H1 (cell line): ENCODE measurements at regions not wholly inside any gene's neighbourhood (a gene's known extent, or its start where the extent isn't known, plus 50 kb on each side); places are given as distances from the start of the nearest gene placed in this dataset.

Experiments
- CTCF ChIA-PET: fragments of 300-600 bp; sonication (Branson Sonifier 250); formaldehyde crosslinking; loops from one replicate; lab custom pipeline; 2021; ENCODE audit not compliant: partially characterized antibody; lab: Charles Lee
- POLR2A ChIA-PET: fragments of 300-600 bp; sonication (Branson Sonifier 250); formaldehyde crosslinking; loops from one replicate; lab custom pipeline; 2021; ENCODE audit warnings: inconsistent platforms; ENCODE audit not compliant: partially characterized antibody; lab: Charles Lee
- DNase-seq, 2 experiments: peaks; one replicate each; pipeline versions ENCODE4 v3.0.0 to v3.0.0-alpha.2; 2010 to 2022; ENCODE audit warnings: low spot score in 2 of 2, low read depth in 1 of 2, mixed read lengths in 1 of 2
- FAIRE-seq: peaks from 2 replicates; lab custom pipeline; 2011; peaks lifted over from hg19 to GRCh38; lab: Jason Lieb, UNC
- H2AFZ ChIP-seq: 2 replicates; pipeline ENCODE4 v1.8.1; 2012; ENCODE audit warnings: low read length, inconsistent platforms
- H2AK5ac ChIP-seq: 2 replicates; pipeline ENCODE4 v1.6.1; 2013; ENCODE audit warnings: low read depth, low read length
- H2BK120ac ChIP-seq: replicated peaks from 2 replicates; pipeline ENCODE3; 2013; ENCODE audit warnings: low read depth, low read length, inconsistent platforms
- H2BK12ac ChIP-seq: 2 replicates; pipeline ENCODE4 v1.6.1; 2013; ENCODE audit warnings: low read depth, low read length
- H2BK15ac ChIP-seq: 2 replicates; pipeline ENCODE4 v1.6.1; 2013; ENCODE audit warnings: low read length
- H2BK20ac ChIP-seq: 2 replicates; pipeline ENCODE4 v1.6.1; 2013; ENCODE audit warnings: low read length
- H2BK5ac ChIP-seq: 2 replicates; pipeline ENCODE4 v1.6.1; 2013; ENCODE audit warnings: low read depth, low read length
- H3K14ac ChIP-seq: 2 replicates; pipeline ENCODE4 v1.6.1; 2013; ENCODE audit warnings: inconsistent platforms; ENCODE audit not compliant: insufficient read length
- H3K18ac ChIP-seq: 2 replicates; pipeline ENCODE4 v1.6.1; 2013; ENCODE audit warnings: low read length; ENCODE audit errors: extremely low read depth
- H3K23ac ChIP-seq: 2 replicates; pipeline ENCODE4 v1.6.1; 2013; ENCODE audit warnings: inconsistent platforms; ENCODE audit not compliant: insufficient read length
- H3K23me2 ChIP-seq: 2 replicates; pipeline ENCODE4 v1.6.1; 2013; ENCODE audit warnings: low read depth, low read length
- H3K27ac ChIP-seq: 2 replicates; pipeline ENCODE4 v1.6.1; 2011; ENCODE audit warnings: low read depth, low read length, inconsistent platforms
- H3K27me3 ChIP-seq, 4 experiments: replicated peaks in 1 of 4; 1 replicate in 1 of 4; 2 replicates in 3 of 4; pipeline versions ENCODE4 v1.6.1 to v1.8.1; 2011 to 2013; ENCODE audit warnings: low read length in 3 of 4, mild to moderate bottlenecking in 3 of 4, inconsistent platforms in 2 of 4, mixed read lengths in 2 of 4, moderate library complexity in 1 of 4; ENCODE audit not compliant: control insufficient read depth in 3 of 4, insufficient read depth in 3 of 4; ENCODE audit errors: extremely low read depth in 1 of 4
- H3K36me3 ChIP-seq, 4 experiments: 2 replicates each; pipeline versions ENCODE4 v1.6.1 to v1.8.1; 2011 to 2013; ENCODE audit warnings: mild to moderate bottlenecking in 4 of 4, low read length in 3 of 4, moderate library complexity in 2 of 4, control low read depth in 1 of 4, inconsistent platforms in 1 of 4; ENCODE audit not compliant: insufficient read depth in 4 of 4, control insufficient read depth in 2 of 4
- H3K4ac ChIP-seq: replicated peaks from 2 replicates; pipeline ENCODE3; 2013; ENCODE audit warnings: low read length, low read depth, mixed read lengths, inconsistent platforms; ENCODE audit not compliant: insufficient read length
- H3K4me1 ChIP-seq, 4 experiments: replicated peaks in 1 of 4; 1 replicate in 1 of 4; 2 replicates in 3 of 4; pipeline versions ENCODE4 v1.6.1 to v1.8.1; 2011 to 2013; ENCODE audit warnings: low read length in 3 of 4, inconsistent platforms in 2 of 4, mixed read lengths in 1 of 4; ENCODE audit not compliant: insufficient read depth in 4 of 4, control insufficient read depth in 3 of 4
- H3K4me2 ChIP-seq, 2 experiments: 2 replicates each; pipeline versions ENCODE4 v1.6.1 to v1.8.1; 2011 to 2013; ENCODE audit warnings: low read depth in 2 of 2, low read length in 2 of 2, control low read depth in 1 of 2, inconsistent platforms in 1 of 2, mild to moderate bottlenecking in 1 of 2; ENCODE audit not compliant: insufficient read depth in 1 of 2
- H3K4me3 ChIP-seq, 4 experiments: fragments of 200-600, 300-600 bp in 1 of 4; sonication (generic), shearing (Covaris generic), sonication (Bioruptor Twin) in 1 of 4; 2 replicates each; pipeline versions ENCODE4 v1.5.1 to v1.8.1; 2011 to 2016; ENCODE audit warnings: low read length in 4 of 4, low read depth in 3 of 4, control low read depth in 2 of 4, inconsistent platforms in 2 of 4, mild to moderate bottlenecking in 2 of 4, mixed read lengths in 1 of 4, moderate library complexity in 1 of 4; ENCODE audit not compliant: insufficient read depth in 2 of 4; ENCODE audit errors: extremely low read depth in 1 of 4
- H3K56ac ChIP-seq: replicated peaks from 2 replicates; pipeline ENCODE3; 2013; ENCODE audit warnings: low read depth, mild to moderate bottlenecking, mixed read lengths, low read length, inconsistent platforms; ENCODE audit not compliant: insufficient read length
- H3K79me1 ChIP-seq: 2 replicates; pipeline ENCODE4 v1.6.1; 2013; ENCODE audit warnings: low read depth, low read length, control low read depth
- H3K79me2 ChIP-seq, 2 experiments: 2 replicates each; pipeline versions ENCODE4 v1.6.1 to v1.8.1; 2012 to 2013; ENCODE audit warnings: low read length in 2 of 2, mild to moderate bottlenecking in 2 of 2, inconsistent platforms in 1 of 2; ENCODE audit not compliant: insufficient read depth in 2 of 2, control insufficient read depth in 1 of 2
- H3K9ac ChIP-seq, 4 experiments: replicated peaks in 1 of 4; 1 replicate in 1 of 4; 2 replicates in 3 of 4; pipeline versions ENCODE4 v1.6.1 to v1.8.1; 2011 to 2013; ENCODE audit warnings: low read depth in 3 of 4, low read length in 3 of 4, control low read depth in 2 of 4, mild to moderate bottlenecking in 2 of 4, moderate library complexity in 2 of 4, inconsistent platforms in 1 of 4; ENCODE audit errors: extremely low read depth in 1 of 4
- H3K9me3 ChIP-seq, 2 experiments: 2 replicates each; pipeline versions ENCODE4 v1.6.1 to v1.8.1; 2012 to 2013; ENCODE audit warnings: mild to moderate bottlenecking in 2 of 2, moderate library complexity in 2 of 2, control low read depth in 1 of 2, inconsistent platforms in 1 of 2, low read depth in 1 of 2, low read length in 1 of 2, mixed read lengths in 1 of 2; ENCODE audit not compliant: insufficient read depth in 2 of 2
- H4K20me1 ChIP-seq, 2 experiments: replicated peaks in 1 of 2; 2 replicates each; pipeline versions ENCODE3 to v1.8.1; 2011 to 2013; ENCODE audit warnings: inconsistent platforms in 2 of 2, low read length in 2 of 2, mild to moderate bottlenecking in 1 of 2; ENCODE audit not compliant: insufficient read depth in 2 of 2, control insufficient read depth in 1 of 2
- H4K5ac ChIP-seq: 2 replicates; pipeline ENCODE4 v1.6.1; 2013; ENCODE audit warnings: low read length, low read depth, mixed read lengths, inconsistent platforms; ENCODE audit not compliant: insufficient read length
- H4K8ac ChIP-seq: 2 replicates; pipeline ENCODE4 v1.8.0; 2013; ENCODE audit warnings: mild to moderate bottlenecking, moderate library complexity, low read length, inconsistent platforms; ENCODE audit not compliant: insufficient read depth; ENCODE audit errors: extremely low read depth
- H4K91ac ChIP-seq: replicated peaks from 2 replicates; pipeline ENCODE3; 2013; ENCODE audit warnings: low read length, mixed read lengths, inconsistent platforms; ENCODE audit not compliant: insufficient read length
- ASH2L ChIP-seq: fragments of 200-600, 300-600 bp; sonication (generic); IDR thresholded peaks from one replicate; pipeline ENCODE4 v1.7.1; 2017; ENCODE audit warnings: low read length
- CBX8 ChIP-seq: fragments of 300-800, 300-1000 bp; sonication (generic); IDR thresholded peaks from 2 replicates; pipeline ENCODE4 v1.7.1; 2016; ENCODE audit warnings: low read depth, low read length, borderline replicate concordance
- CREB1 ChIP-seq: IDR thresholded peaks from 2 replicates; pipeline ENCODE4 v1.6.1; 2012; ENCODE audit warnings: inconsistent platforms
- EZH2 ChIP-seq: fragments of 200-600 bp; sonication (generic); IDR thresholded peaks from 2 replicates; pipeline ENCODE4 v1.7.1; 2012; ENCODE audit warnings: low read depth, mild to moderate bottlenecking, moderate library complexity, low read length, inconsistent platforms; ENCODE audit not compliant: severe bottlenecking
- GTF2F1 ChIP-seq: IDR thresholded peaks from 2 replicates; pipeline ENCODE4 v1.6.1; 2012; ENCODE audit warnings: low read depth, low read length, improper control_type of control experiment, borderline replicate concordance
- JUND ChIP-seq: IDR thresholded peaks from 2 replicates; pipeline ENCODE4 v1.6.1; 2011; ENCODE audit warnings: mild to moderate bottlenecking, improper control_type of control experiment, low read length
- ZNF274 ChIP-seq: IDR thresholded peaks from 2 replicates; pipeline ENCODE4 v1.7.0; 2012; ENCODE audit warnings: low read length, borderline replicate concordance; ENCODE audit errors: extremely low read depth
- WGBS, 2 experiments: shearing (Covaris generic) in 1 of 2; methylation state at CpG; one replicate each; pipeline versions ENCODE4 v1.1.6 to v1.1.7; 2013 to 2015; ENCODE audit warnings: low lambda C conversion rate in 2 of 2, mixed read lengths in 2 of 2, inconsistent platforms in 1 of 2, low coverage in 1 of 2, missing lambda C conversion rate in 1 of 2; ENCODE audit not compliant: insufficient replicate concordance in 2 of 2, insufficient coverage in 1 of 2, insufficient read length in 1 of 2; ENCODE audit errors: extremely low coverage in 1 of 2, missing lambda C conversion rate in 1 of 2; 5-methylcytosine and 5-hydroxymethylcytosine counted together

GRCh38 chr2:140091926-140092325 lies 1311.7 kb upstream of the NXPH2 start:
- H3K79me2 ChIP-seq = no peaks in the 10 kb centered on the region
- no peak overlapping the region for H2BK120ac ChIP-seq
- no peak overlapping the region for H3K4me3 ChIP-seq
- H3K4me1 ChIP-seq = no peaks in the 10 kb centered on the region
- FAIRE-seq = no peak
- no peak overlapping the region for H3K9ac ChIP-seq
- no peak overlapping the region for H3K27ac ChIP-seq
- no peak overlapping the region for H4K8ac ChIP-seq
- no peak overlapping the region for H3K56ac ChIP-seq
- no peaks in the 10 kb centered on the region; the same call in 1 of the 2 replicates for H3K23me2 ChIP-seq
- H2BK15ac ChIP-seq = no peak overlapping the region
- no peaks in the 10 kb centered on the region for H3K36me3 ChIP-seq
- H2BK5ac ChIP-seq = no peak overlapping the region
- no peak overlapping the region for H3K4me2 ChIP-seq
- H4K5ac ChIP-seq = no peak overlapping the region
- H3K27me3 ChIP-seq = no peaks in the 10 kb centered on the region
- no peaks in the 10 kb centered on the region for H3K79me1 ChIP-seq
- no peak overlapping the region for H2BK12ac ChIP-seq
- no peak overlapping the region for H4K91ac ChIP-seq
- H3K14ac ChIP-seq = no peak overlapping the region
- H3K9me3 ChIP-seq = no peaks in the 10 kb centered on the region
- H3K4ac ChIP-seq = no peak overlapping the region
- TF ChIP-seq CBX8 = no peak
- no peak for TF ChIP-seq GTF2F1
- no peak for TF ChIP-seq ASH2L
- no peak for TF ChIP-seq JUND
- no peak for TF ChIP-seq ZNF274
- TF ChIP-seq CREB1 = no peak
- TF ChIP-seq EZH2 = no peak
- ChIA-PET POLR2A (no interaction called here), CTCF (interaction anchor here (0.6 to 0.7 kb wide), 2 partner anchors 14 to 1018 kb away, joined by 4 to 5 read pairs; no protein-coding TSS in a partner anchor)
- DNase-seq = no peak
- no peak overlapping the region for H2BK20ac ChIP-seq
- H2AK5ac ChIP-seq = no peak overlapping the region
- no peak overlapping the region for H3K23ac ChIP-seq
- H2AFZ ChIP-seq = no peak overlapping the region
- 91% methylated on average over 1 of the region's 1 CpG; no CpG with 5 or more reads in 1 of the 2 experiments for WGBS, 2 experiments
- H4K20me1 ChIP-seq = no peaks in the 10 kb centered on the region
- no peak overlapping the region for H3K18ac ChIP-seq
